Vagina (tissue), 2 donors: ENCODE measurements at regions not wholly inside any gene's neighbourhood (a gene's known extent, or its start where the extent isn't known, plus 50 kb on each side); places are given as distances from the start of the nearest gene placed in this dataset.

Experiments used
- DNase-seq, 2 donors: peaks; one replicate each; pipeline ENCODE4 v3.0.0-alpha.2; 2017; ENCODE audit errors: extremely low spot score in 2 of 2
- H3K27ac ChIP-seq: fragments of 200-600 bp; sonication (generic); one replicate; pipeline ENCODE4 v1.5.1; 2019
- H3K27me3 ChIP-seq: fragments of 200-600 bp; sonication (generic); one replicate; pipeline ENCODE4 v1.5.1; 2019
- H3K36me3 ChIP-seq, 2 donors: fragments of 200-600 bp; sonication (generic); one replicate each; pipeline ENCODE4 v1.5.1; 2017 to 2019
- H3K4me1 ChIP-seq: fragments of 200-600 bp; sonication (generic); one replicate; pipeline ENCODE4 v1.5.1; 2019
- H3K4me3 ChIP-seq, 2 donors: fragments of 200-600 bp; sonication (generic); 1 replicate in 1 of 2; 2 replicates in 1 of 2; pipeline ENCODE4 v1.5.1; 2016 to 2019
- H3K9me3 ChIP-seq: fragments of 200-600 bp; sonication (generic); one replicate; pipeline ENCODE4 v1.5.1; 2019
- POLR2A ChIP-seq, 2 donors: fragments of 450-650 bp; IDR thresholded peaks; one replicate each; pipeline ENCODE4 v1.6.1; 2017; ENCODE audit warnings: antibody characterized with exemption in 2 of 2, mild to moderate bottlenecking in 2 of 2, moderate library complexity in 2 of 2
- POLR2AphosphoS5 ChIP-seq, 2 donors: sonication (generic); formaldehyde crosslinking; IDR thresholded peaks; one replicate each; pipeline ENCODE4 v1.9.0; 2017; ENCODE audit warnings: antibody characterized with exemption in 2 of 2, mild to moderate bottlenecking in 2 of 2, low read depth in 1 of 2; ENCODE audit not compliant: insufficient read depth in 1 of 2
- intact Hi-C: fragments of 100-400 bp; cut with DNase I; formaldehyde crosslinking; loops from one replicate; pipeline ENCODE4 v1.15.1; 2023
- TF ChIP-seq, protein P1 (sequence below), 3 experiments: fragments of 450-650 bp in 2 of 3; fragments of 200-600 bp in 1 of 3; sonication (generic) in 1 of 3; IDR thresholded peaks; one replicate each; pipeline ENCODE4 v1.5.1; 2017 to 2019; ENCODE audit warnings: antibody characterized with exemption in 3 of 3, mild to moderate bottlenecking in 2 of 3, moderate library complexity in 2 of 3

DNA sequence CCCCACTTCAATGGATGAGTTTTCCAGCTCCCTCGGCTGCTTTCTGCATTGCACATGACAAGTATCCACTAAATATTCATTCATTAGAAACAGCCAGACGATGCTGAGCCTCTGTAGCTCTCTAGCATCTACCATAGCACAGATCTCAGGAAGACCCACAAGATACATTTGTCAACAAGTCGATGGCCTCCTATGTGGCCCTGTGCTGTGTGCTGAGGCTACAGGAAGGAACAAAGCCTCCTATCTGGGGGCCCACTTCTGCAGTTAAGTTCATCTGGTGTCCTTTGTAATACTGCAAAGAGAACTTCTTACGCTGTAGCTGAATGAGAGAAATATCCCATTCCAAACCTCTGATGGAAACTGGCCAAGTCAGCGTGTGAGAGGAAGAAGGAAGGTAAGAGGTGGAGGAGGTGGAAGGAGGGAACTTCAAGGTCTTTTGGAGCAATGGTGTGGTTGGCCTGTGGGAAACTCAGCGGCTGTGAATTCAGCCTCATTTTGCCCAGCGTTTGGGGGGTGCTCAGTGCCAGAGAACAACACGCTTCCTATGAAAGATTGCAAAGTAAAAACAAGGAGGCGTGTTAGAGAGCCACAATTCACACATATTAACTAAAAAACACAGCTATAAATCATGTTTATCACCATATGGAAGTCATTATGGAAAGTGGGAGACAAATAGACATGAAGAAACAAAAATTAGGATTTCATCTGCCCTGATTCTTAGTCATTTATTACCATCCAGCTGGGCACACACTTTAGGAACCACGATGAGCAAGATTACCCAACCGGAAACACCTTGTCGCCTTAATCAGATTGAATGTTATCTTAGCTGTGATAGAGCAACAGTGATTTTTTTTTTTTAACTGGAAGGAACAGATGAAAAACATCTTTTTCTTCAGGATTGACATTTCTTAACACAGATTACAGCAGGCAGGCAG is 62.2 kb upstream of the USP6NL start:
- H3K4me1 ChIP-seq: peaks cover 9% of the 10 kb centered on the region
- H3K36me3 ChIP-seq: no peaks in the 10 kb centered on the region
- no peaks in the 10 kb centered on the region for H3K27me3 ChIP-seq
- H3K9me3 ChIP-seq: no peaks in the 10 kb centered on the region
- DNase-seq: no peak
- H3K4me3 ChIP-seq: no peak overlapping the region
- TF ChIP-seq POLR2A (IDR thresholded peaks at IDR 0.05) (no peak), POLR2AphosphoS5 (IDR thresholded peaks at IDR 0.05; ENCODE audit: insufficient read depth in 1 of 2, low read depth in 1 of 2) (no peak)
- TF ChIP-seq, protein P1, sequence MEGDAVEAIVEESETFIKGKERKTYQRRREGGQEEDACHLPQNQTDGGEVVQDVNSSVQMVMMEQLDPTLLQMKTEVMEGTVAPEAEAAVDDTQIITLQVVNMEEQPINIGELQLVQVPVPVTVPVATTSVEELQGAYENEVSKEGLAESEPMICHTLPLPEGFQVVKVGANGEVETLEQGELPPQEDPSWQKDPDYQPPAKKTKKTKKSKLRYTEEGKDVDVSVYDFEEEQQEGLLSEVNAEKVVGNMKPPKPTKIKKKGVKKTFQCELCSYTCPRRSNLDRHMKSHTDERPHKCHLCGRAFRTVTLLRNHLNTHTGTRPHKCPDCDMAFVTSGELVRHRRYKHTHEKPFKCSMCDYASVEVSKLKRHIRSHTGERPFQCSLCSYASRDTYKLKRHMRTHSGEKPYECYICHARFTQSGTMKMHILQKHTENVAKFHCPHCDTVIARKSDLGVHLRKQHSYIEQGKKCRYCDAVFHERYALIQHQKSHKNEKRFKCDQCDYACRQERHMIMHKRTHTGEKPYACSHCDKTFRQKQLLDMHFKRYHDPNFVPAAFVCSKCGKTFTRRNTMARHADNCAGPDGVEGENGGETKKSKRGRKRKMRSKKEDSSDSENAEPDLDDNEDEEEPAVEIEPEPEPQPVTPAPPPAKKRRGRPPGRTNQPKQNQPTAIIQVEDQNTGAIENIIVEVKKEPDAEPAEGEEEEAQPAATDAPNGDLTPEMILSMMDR (IDR thresholded peaks at IDR 0.05): no peak
- H3K27ac ChIP-seq: no peak overlapping the region
- intact Hi-C loops: loop anchor here (5.0 kb wide), 1 partner anchor 34 kb away; no protein-coding TSS in a partner anchor

DNA sequence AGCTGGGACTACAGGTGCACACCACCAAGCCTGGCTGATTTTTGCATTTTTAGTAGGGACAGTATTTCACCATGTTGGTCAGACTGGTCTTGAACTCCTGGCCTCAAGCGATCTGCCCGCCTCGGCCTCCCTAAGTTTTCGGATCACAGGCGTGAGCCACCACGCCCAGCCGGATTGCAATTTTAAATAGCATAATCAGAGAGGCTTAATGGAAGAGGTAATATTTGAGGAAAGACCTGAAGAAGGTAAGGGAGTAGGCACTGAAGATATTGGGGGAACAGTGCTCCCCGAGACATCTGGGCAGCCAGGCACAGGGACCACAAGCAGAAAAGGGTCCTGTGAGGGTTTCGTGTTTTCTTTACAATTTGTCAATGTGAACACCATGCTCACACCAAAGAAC is 61.4 kb upstream of the USP6NL start:
- no peak for DNase-seq
- Histone ChIP-seq H3K4me3 (no peak overlapping the region), H3K36me3 (no peaks in the 10 kb centered on the region), H3K27ac (no peak overlapping the region), H3K9me3 (no peaks in the 10 kb centered on the region), H3K4me1 (peaks cover 9% of the 10 kb centered on the region), H3K27me3 (no peaks in the 10 kb centered on the region)
- intact Hi-C loops: loop anchor here (5.0 kb wide), 1 partner anchor 34 kb away; no protein-coding TSS in a partner anchor
- TF ChIP-seq, protein P1 (IDR thresholded peaks at IDR 0.05): no peak
- TF ChIP-seq POLR2AphosphoS5 (IDR thresholded peaks at IDR 0.05; ENCODE audit: insufficient read depth in 1 of 2, low read depth in 1 of 2): no peak
- TF ChIP-seq POLR2A (IDR thresholded peaks at IDR 0.05): no peak

DNA sequence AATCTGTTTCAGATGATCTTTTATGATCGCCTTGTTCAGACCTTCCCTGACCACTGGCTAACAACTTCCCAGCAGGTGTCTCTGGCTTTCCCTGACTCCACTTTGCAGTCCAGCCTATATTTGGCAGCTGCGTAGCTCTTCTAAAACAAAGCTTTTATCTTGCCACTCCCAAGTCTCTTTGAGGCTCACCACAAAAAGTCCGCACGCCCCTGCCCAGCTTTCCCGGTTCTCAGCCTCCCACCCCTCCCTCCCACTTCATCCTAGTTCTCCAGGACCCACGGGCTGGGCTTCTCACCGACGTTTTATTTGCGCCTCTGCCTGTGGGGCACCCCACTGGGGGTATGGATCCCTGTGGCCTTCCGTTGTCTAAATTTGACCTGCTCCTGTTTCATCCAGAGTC is 58.9 kb upstream of the USP6NL start:
- Histone ChIP-seq H3K9me3 (no peaks in the 10 kb centered on the region), H3K27me3 (no peaks in the 10 kb centered on the region), H3K4me3 (no peak overlapping the region), H3K4me1 (peaks cover 9% of the 10 kb centered on the region), H3K36me3 (no peaks in the 10 kb centered on the region), H3K27ac (no peak overlapping the region)
- TF ChIP-seq POLR2A (IDR thresholded peaks at IDR 0.05): no peak
- no peak for TF ChIP-seq POLR2AphosphoS5 (IDR thresholded peaks at IDR 0.05; ENCODE audit: insufficient read depth in 1 of 2, low read depth in 1 of 2)
- TF ChIP-seq, protein P1 (IDR thresholded peaks at IDR 0.05): no peak
- DNase-seq: no peak
- intact Hi-C loops: loop anchor here (5.0 kb wide), 1 partner anchor 37 kb away; no protein-coding TSS in a partner anchor

DNA sequence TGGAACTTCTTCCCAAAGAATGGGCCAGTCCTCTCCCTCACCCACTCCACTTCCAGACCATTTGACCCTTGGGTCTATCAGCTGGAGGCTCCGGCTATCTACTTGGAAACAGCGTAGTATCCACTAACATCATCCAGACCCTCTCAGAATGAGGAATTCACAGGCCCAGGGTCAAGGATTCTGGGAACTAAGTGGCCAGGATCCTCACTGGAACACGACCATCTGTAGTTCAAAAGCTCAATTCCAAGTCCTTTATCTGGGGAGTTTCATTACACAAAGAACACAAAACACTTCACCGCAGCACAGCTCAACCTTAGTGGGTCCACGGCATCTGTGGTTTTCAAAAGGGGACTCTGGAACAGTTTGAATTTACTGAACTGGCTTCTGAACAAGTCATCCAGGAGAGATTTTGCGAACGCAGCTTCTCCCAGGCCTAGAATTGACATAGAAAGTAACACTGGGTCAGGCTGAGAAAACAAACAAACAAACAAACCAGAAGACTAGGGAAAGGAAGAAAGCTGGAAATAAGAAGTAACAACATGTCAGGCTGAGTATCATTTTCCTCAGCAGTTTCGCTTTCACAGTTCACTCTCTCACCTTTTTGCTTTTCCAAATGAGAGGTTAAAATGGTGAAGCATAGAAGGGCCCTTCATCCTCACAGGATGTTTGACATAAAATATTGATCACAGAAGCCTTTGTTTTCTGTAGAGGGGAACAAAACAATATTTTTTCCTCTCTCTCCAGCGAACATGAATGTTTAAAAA is 57.6 kb upstream of the USP6NL start:
- no peaks in the 10 kb centered on the region for H3K36me3 ChIP-seq
- H3K27ac ChIP-seq: no peak overlapping the region
- no peak for DNase-seq
- intact Hi-C loops: no loop called here
- H3K4me3 ChIP-seq: no peak overlapping the region
- H3K4me1 ChIP-seq: peaks cover 3% of the 10 kb centered on the region
- H3K27me3 ChIP-seq: no peaks in the 10 kb centered on the region
- H3K9me3 ChIP-seq: no peaks in the 10 kb centered on the region
- TF ChIP-seq, protein P1 (IDR thresholded peaks at IDR 0.05): no peak
- no peak for TF ChIP-seq POLR2A (IDR thresholded peaks at IDR 0.05)
- no peak for TF ChIP-seq POLR2AphosphoS5 (IDR thresholded peaks at IDR 0.05; ENCODE audit: insufficient read depth in 1 of 2, low read depth in 1 of 2)
